ENCODE measurements at regions not wholly inside any gene's neighbourhood (a gene's known extent, or its start where the extent isn't known, plus 50 kb on each side); places are given as distances from the start of the nearest gene placed in this dataset.
A peak's percentile ranks its signal among the peaks of the same experiment; 100 is the strongest.

DNA sequence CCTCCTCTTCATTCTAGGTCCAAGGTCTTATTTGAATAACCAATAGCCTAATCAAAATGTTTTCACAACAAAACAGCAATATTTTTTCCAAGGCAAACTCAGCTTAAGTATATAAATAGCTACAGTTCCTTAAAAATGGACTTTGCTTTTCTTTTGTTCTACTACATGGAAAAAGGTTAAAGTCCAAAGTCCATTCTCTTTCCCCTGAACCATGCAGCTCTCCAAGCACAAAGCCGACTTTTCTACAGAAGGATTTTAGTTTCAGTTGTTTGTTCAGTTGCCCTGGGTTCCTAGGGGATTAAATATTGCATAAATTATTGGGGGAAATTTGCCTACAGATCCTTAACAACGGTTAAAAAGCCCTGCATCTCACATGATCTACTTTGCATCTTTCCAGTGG, 677.0 kb upstream of the KLF4 start:
- no peak for DNase-seq

DNA sequence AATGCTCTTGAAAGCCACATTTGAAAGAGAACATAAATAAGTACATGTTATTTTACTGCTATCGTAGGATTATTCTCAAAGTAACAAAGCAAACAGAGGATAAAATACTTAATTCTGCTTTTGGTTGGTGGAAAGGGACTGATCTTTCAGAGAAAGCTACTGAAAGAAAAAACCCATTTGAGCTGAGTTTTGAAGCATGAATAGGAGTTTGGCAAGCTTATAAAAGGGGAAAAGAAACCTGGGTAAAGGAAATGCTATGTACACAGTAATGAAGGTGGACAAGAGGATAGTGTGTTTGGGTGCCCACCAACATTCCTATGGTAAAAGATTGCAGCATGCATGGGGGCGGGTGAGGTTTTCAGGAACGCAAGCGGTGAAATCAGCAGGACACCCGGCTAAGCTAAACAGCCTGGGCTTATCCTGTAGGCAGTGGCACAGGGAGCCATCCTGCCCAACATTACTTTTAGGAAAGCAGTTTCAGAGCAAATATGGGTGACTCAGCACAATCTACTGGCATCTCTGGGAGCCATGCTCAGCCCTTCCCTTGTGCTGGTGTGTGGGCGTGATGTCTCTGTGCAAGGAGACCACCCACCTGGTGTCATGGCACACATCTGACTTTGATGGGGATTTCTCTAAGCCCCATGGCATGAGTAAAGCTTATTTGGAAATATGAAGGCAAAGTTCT, 673.9 kb upstream of the KLF4 start:
- no peak for DNase-seq

DNA sequence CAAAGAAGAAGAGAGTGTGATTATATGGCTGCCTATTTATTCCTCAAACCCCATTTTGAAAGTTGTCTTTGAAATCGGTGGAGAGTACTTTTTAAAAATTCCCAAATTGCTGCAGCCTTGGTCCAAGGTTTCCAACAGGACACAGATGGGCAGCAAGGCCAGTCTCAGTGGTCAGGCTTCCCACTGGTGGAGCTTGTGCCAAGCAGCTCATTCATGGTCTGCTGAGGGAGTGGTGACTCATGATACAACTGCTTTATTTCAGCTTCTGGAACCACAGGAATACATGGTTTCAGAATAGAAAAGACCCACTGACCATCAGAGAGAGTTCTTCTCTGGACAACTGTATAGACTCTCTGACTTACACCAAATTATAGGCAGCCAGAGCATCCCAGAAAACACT, 673.1 kb upstream of the KLF4 start:
- DNase-seq = no peak

DNA sequence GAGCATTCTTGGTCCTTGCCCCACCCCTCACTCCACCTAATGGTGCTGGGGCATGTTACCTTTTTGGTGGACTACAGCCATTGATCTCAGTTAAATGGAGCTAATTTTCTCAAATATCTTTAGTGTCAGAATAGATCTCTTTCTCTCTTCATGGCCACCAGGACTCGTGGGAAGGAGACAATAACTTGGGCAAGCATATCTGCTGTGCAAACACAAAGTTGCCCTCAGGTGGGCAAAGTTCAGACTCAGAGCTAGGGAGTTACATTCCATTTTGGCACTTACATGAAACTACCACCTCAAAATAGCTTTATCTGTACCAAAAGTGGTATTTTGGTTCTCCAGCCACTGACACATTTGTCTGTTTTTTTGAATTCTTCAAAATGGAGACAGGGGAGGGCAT, 671.9 kb upstream of the KLF4 start:
- DNase-seq = no peak

DNA sequence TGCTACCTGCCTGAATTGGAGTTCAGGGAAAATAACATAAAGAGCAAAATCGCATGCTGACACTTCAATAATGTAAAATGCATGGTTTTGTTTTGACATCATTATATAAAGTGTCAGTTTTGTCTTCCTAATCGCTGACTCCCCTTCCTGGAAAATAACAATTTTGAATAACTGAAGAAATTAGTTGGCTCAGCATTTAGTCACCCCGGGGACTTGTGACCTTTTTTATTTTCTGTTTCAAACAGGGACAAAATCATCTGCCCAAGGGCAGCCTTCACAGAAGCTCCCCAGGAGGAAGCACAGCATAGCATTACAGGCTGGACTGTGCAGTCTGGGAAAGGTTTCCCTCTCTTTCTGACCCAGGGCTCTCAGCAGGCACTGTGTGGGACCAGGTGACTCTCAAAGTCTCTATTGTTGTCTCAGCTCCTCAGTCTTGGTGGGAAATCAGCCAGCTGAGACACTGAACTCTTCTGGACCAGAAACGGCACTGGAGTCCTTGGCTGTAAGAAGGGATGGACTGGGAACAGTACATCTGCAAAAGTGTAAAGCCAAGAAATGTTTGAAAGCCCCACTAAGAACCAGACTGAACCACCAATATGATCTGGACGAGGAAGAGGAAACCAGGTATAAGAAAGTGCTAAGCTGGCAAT, 671.3 kb upstream of the KLF4 start:
- no peak for DNase-seq

DNA sequence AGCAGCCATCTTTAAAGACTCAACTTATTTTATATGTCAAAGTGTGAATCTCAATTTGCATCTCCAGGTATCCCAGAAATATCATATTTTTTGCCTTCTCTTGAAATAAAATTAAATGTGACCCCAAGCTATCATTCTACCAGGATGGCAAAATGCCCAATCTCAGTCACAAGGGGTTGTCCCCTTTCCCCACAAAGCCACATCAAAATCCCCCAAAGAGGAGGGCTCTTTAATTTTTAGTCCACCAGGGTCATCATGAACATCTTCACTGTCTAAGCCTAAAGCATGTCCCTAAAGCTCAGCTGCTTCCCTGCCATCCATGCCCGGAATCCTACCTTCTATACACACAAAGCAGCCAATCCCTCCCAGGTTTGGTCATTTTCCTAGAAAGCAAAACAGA, 670.5 kb upstream of the KLF4 start:
- no peak for DNase-seq

DNA sequence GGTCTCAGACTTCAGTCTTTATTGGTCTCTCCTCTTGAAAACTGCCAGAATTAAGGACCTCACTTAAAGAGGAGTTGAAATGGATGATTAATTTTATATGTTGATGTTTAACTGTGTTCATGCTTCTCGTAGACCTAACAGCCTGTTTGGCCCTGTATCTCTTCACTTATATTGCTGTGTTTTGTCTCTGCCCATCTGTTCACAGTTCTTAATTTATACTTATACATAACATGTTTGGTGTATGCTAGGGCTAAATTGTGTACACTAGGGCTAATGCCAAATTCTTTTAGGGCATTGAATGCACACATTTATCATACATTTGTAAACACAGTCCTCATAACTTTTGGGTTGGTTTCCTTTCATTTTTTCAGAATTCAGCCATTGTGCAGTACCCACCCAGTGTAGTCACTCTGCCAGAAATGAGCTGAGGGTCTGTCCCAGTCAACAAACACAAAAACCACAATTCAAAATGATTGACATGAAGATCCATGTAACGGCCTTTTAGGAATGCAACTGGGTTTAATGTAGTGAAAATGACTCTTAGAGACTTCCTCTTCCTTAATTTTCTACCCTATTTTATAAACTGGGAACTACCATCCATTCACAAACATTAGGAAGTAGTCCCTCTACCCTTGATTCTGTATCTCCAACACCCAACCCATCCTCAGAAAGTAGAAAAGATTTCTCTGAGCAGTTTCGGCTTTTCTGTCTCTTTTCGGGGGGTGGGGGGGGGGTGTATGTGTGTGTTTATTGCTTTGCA, 668.8 kb upstream of the KLF4 start:
- no peak for DNase-seq

DNA sequence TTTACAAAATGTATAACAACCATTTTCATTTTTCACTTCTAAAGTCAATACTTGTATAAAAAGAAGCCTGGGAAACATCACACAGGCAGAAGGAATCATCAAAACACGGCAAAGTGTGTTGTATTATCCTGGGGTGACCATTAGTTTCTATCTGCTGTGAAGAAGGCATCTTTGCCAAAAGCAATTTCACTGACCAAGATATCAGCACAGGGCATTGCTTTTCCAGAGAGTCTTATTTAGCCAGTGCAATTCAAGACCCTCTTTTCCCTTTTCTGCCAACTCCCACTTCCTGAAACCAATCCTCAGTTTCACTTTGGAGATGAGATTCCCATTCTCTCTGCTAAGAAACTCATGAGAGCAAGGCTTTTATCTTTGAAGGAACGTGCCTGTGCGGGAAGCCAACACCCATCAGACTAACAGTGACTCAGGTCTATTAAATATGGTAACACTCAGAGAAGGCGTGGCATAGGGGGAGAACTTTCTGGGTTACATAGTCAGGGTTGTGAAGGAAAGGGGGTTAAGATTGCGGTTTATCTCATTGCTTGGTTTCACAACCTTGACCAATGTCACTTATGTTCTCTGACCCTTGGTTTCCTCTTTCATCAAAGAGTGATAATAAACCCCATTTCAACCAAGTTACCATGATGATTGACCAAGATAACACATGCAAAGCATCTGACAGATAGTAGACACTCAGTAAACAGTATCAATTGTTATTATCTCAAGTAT, 666.9 kb upstream of the KLF4 start:
- no peak for DNase-seq

DNA sequence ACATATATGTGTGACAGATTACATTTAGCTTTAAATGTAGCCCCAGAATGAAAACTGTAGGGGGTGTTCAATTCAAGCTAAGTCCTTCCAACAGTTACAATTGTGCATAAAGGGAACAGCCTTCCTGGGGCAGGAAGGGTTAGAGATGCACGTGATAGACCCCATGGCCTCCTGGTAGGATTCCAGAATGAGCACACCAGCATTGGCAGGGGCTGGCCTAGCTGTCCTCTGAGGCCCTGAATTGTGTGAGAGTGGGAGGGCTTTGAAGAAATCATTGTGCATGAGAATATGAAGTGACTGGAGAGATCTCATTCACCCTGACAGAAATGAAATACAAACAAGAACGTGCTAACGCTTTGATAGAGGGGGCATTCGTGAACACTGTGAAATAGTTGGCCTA, 663.8 kb upstream of the KLF4 start:
- no peak for DNase-seq

DNA sequence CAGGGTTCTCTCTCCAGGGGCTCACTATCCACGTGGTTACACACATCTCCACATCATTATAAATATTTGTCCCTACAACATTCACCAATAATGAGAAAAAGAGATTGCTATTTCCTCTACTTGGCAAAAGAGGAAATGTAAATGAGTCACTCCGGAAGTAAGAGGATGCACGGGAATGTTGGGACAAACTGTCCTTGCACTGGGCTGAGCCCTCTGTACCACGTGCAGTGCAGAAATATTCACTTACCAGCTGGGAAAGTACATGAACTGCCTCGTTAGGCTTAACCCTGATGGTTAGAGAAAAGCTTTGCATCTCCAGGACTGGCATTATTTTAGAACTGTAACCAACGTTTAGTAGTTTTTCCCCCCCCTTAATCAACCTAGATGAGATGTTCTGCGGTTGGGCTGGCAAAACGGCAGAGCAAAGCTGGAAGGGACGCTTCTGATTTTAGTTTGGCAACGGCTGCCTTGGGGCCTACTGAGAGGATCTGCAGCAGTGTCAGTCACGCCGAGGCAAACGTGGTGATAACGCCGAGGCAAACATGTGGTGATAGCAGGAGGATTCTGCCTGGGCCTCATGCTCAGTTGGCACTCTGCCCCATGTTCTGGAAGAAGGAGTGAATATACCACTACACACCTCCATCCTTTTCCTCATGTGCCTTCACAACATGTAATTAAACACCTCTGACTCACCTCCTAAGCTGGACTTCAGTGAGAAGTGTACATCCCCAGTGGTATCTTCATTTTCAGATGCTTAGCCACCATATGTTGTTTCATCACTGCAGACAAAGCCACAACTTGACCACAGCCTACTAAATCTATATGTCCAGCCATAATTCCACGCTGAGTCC, 661.4 kb upstream of the KLF4 start:
- DNase-seq = no peak

DNA sequence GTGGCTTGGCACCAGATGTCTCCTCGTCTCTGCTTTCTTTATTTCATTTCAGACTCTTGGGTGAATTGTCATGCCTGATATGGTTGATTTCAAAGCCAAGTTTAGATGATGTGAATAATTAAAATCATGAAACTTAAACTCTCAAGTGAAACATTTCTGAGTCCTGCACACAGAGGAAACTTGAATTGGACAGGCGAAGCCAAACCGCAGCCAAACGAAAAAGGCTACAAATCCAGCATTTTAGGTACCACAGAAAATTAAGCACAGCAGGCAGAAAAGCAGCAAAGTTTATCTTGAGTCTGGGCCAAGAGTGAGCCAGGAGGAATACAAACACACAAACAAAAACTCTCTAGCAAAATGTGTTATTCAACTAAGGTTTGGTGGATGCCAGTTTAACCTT, 659.8 kb upstream of the KLF4 start:
- no peak for DNase-seq

DNA sequence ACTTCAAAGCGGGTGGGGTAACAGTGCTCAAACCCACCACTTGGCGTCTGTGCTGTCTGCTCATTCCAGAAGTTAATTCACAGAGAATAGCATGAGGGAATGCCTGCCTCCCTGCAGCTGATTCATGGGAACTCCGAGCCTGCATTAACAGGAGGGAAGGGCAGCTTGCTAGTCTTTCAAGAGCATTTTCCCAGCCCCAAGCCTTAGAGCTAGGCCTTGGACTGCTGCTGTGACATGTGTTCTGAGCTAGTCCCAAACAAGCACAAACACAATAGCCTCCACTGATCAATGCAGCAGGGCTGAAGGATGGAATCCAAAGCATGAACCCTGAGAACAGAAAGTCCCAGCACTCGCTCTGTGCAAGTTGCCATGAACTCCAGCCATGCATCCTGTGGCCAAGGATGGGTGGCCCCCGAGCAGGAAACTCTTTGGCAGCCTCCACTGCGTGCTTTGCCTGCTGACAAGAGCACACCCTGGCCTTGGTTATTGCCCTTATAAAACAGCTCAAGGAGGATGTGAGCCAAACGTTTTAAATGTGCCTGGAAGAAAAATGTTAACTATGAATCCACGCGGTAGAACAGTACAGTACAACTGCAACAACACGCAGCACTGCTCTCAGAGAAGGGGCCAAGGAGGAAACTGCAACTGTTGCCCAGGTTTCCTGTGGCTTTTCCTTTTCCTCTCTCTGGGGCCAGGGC, 653.1 kb upstream of the KLF4 start:
- DNase-seq = no peak

DNA sequence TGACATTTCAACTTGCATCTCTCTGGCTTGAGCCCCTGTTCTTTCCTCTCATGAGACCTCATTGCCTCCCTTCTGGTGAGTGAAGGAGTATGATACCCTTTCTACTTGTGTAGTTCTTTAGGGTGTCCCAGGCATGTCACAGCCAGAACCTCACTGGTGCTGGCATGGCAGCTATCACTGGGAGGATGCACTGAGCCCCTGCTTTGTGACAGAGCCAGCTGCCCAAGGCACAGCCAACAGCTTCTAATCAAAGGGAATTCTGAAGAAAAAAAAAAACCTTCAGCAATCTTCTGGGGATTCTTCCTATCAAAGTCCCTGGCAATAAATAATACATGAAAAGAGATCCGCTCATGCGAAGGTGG, 652.6 kb upstream of the KLF4 start:
- DNase-seq = no peak

DNA sequence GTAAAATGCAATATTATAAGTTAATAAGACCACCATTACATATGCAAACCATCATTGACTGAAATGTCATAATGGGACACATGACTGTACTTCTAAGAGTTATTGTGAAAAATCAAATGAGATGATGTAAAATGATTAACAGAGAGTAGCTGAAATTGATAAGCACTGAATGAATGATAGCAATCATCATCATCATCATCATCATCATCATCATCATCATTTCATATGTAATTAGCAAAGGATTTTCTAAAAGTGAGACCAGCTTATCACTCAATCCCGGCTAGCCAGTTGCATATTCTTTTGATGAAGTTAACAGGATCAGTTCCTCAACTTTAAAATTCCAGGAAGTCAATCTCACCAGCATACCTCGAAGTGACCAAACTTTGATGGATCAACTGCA, 650.3 kb upstream of the KLF4 start:
- no peak for DNase-seq

DNA sequence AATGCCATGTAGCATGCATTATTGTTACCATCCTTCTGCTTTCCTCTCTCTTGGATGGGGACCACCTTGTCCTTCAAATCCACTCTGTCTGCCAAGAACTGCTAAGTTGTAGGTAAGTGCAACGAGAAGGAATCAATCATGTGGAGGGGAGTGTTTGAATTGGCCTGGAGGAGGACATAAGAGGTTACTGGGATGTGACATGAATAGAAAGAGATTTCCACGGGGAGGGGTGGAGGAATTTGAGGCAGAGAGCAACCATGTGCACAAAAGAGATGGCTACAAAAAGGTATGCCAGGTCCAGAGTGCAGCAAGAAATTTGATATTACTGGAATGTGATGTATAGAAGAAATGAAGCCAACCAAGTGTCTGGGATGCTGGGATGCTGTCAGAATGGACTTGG, 648.9 kb upstream of the KLF4 start:
- DNase-seq = no peak

DNA sequence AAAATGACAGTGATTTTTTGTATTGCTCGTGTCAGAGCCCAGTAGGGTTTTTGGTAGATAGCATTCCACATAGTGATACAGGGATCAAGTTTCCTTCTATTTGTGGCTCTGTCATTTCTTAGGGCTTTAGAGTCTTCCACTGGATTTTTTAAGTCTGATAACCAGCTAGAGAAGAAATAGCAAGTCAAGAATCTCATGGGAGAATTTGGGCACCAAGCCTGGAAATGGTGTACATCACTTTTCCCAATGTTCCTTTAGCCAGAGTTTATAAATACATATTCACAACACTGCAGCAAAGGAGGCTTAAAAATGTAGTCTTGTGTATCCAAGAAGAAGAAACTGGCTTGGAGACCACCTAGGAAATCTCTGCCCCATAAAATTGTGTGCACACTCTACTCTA, 647.1 kb upstream of the KLF4 start:
- no peak for DNase-seq

DNA sequence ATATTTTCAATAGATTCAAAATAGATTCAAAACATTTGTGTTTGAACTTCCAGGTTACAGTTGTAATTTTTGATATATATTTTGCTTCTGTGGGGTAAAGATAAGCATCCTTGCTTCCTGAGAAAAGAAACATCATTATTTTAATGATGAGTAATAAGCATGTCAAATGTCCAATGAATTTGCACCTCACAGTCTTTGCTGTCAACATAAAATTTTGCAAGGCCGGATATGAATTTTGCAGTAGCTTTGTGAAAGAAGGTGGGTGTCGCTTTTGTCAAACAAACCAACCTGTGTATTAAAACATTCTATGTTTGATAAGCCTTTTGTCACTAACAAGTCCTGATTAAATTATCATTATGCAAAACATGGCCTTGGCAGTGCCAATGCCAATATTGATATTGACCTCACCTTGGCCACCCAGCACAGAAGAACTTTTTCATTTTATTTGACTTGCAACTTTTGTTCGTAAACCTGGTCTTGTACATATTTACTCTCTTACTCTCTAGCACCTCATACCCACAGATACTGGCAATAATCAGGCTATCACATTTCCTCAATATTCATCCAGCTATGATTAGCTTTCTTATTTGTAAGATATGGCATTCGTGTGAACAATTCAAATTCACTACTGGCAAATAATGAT, 645.0 kb upstream of the KLF4 start:
- DNase-seq = no peak

DNA sequence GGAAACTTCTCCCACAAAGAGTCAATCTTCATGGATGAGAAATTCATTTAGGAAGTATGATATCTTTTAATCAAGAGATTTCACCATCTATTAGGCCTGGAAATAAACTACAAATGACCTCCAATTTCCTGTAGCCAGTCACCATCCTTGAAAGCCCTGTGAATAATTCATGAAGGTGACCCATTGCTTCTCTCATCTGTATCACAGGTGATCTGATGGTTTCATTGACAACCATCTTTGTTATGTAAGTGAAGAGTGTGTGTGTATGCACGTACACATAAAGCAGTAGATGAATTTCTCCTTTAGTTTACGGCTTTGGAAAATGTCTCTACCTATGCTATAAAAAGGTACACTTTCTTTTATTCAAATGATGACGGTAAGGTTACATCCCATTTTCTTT, 644.1 kb upstream of the KLF4 start:
- no peak for DNase-seq

DNA sequence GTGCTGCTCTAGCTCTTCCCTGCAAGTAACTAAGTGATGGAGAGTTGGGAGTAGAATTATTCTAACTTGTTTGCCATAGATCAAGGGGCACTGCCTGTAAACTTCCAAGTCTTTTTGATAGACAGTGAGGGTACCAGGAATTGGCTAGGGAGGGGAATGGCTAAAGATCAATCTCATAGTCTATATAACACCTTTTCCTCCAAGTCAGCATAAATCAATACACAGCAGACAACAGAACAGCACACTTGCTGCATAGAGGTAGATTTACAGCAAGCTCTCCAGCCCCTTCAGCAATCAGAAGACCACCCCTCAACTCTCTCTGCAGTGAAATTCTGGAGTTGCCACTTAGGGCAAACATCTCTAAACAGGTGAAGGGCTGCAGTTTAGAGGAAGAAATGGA, 643.5 kb upstream of the KLF4 start:
- no peak for DNase-seq

DNA sequence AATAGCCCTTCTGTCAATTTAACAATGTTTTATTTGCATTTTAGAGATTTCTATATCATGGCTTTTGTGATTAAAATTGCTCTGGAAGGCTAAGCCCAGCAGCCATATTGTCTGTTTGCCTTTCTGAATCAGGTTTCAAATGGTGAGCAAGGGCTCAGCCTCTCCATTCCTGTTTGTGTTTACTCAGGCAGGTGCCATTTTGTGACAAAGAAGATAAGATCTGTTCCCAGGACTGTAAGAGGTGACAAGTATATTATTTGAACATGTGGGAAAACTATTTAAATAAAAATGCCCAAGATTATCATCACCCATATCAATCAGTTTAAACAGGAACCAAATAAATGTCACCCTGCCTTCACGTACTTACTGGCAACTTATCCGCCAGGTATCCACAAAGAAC, 641.3 kb upstream of the KLF4 start:
- no peak for DNase-seq

DNA sequence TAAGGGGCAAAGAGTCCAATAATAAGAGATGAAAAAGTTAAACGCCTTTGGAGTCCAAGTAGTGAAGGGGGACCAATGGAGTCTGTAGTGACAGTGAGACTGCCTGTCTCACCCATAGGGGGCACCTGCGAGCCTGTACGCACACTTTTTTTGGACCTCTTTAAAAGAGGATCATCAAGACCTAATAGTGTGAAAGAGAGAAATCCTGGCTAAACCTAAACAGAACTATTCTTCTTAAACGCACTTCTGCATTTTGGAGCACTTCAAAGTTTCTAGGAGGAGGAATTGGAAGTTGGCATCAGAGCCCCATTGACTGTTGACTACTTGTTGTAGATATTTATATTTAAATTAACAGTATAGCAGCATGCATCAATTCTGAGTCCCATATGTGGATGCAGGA, 636.1 kb upstream of the KLF4 start:
- peak; percentile 8 for DNase-seq

All from activated CD4-positive, alpha-beta T cell treated with anti-CD3 and anti-CD28 coated beads, Interleukin-10, Interleukin-2, amounts not matched to agents 100 ng/mL and 50 ng/mL, durations not matched to agents 16 hours and 8 hours (primary cell).